ENCODE measurements at regions not wholly inside any gene's neighbourhood (a gene's known extent, or its start where the extent isn't known, plus 50 kb on each side); places are given as distances from the start of the nearest gene placed in this dataset.

- Mint-ChIP-seq H3K27me3 (peaks cover 28% of the 10 kb centered on the region), H3K9me3 (peaks cover 5% of the 10 kb centered on the region), H3K27ac (no peak overlapping the region), H3K4me3 (no peak overlapping the region), H3K36me3 (no peaks in the 10 kb centered on the region), H3K4me1 (no peaks in the 10 kb centered on the region)
- DNase-seq (ENCODE audit: low spot score in 2 of 2) = no peak
- no peak for ATAC-seq (ENCODE audit: low read depth)
Measured at GRCh38 chr5:73254642-73255041, 81.6 kb downstream of the TMEM174 start.

DNA sequence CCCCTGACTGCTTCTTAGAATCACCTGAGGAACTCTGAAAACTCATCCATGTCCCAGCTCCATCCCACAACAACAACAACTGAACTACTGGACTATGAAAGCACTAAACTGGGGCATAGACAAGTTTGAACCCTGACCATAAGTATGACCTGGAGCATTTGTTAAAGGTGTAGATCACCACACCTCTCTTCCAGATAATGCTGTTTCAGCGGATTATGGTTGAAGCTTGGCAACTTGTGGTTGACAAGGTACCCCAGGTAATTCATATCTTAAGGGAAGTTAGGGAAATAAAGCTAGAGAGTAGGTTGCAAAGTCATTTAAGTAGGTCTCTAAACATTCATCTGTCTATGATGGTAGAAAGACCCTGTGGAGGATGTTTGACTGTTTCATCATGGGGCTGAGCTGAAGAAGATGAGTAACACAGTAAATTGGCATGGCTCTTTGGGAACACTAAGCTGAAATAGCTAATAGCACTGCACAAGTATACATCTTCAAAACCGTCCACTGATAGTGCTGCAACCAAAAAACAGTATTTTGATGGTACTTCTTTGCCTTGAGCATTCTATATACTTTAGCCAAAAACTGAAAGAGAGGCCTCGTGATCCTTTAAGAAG lies 80.2 kb downstream of the TMEM174 start:
- ATAC-seq (ENCODE audit: low read depth) (no peak), DNase-seq (ENCODE audit: low spot score in 2 of 2) (no peak)
- Mint-ChIP-seq H3K27ac (no peak overlapping the region), H3K27me3 (peaks cover 22% of the 10 kb centered on the region), H3K36me3 (no peaks in the 10 kb centered on the region), H3K4me3 (no peak overlapping the region), H3K4me1 (no peaks in the 10 kb centered on the region), H3K9me3 (peaks cover 5% of the 10 kb centered on the region)

GRCh38 chr5:73250645-73251044 lies 77.7 kb downstream of the TMEM174 start:
- H3K27me3 Mint-ChIP-seq = peaks cover 22% of the 10 kb centered on the region
- no peak overlapping the region for H3K27ac Mint-ChIP-seq

GRCh38 chr5:73242735-73243134 lies 69.7 kb downstream of the TMEM174 start:
- no peaks in the 10 kb centered on the region for H3K27me3 Mint-ChIP-seq
- no peak overlapping the region for H3K27ac Mint-ChIP-seq
- H3K36me3 Mint-ChIP-seq = no peaks in the 10 kb centered on the region
- H3K4me3 Mint-ChIP-seq = no peak overlapping the region
- no peaks in the 10 kb centered on the region for H3K9me3 Mint-ChIP-seq
- ATAC-seq (ENCODE audit: low read depth) (no peak), DNase-seq (ENCODE audit: low spot score in 2 of 2) (no peak)
- no peaks in the 10 kb centered on the region for H3K4me1 Mint-ChIP-seq

More at GRCh38 chr5:73250645-73251044, 77.7 kb downstream of the TMEM174 start:
- H3K9me3 Mint-ChIP-seq = peaks cover 3% of the 10 kb centered on the region
- no peaks in the 10 kb centered on the region for H3K4me1 Mint-ChIP-seq
- DNase-seq (ENCODE audit: low spot score in 2 of 2) (no peak), ATAC-seq (ENCODE audit: low read depth) (no peak)
- no peak overlapping the region for H3K4me3 Mint-ChIP-seq
- no peaks in the 10 kb centered on the region for H3K36me3 Mint-ChIP-seq

GRCh38 chr5:73238873-73239272 lies 65.9 kb downstream of the TMEM174 start:
- Mint-ChIP-seq H3K4me3 (no peak overlapping the region), H3K27ac (no peak overlapping the region), H3K27me3 (peaks cover 10% of the 10 kb centered on the region), H3K4me1 (no peaks in the 10 kb centered on the region), H3K36me3 (no peaks in the 10 kb centered on the region), H3K9me3 (no peaks in the 10 kb centered on the region)
- no peak for ATAC-seq (ENCODE audit: low read depth)
- DNase-seq (ENCODE audit: low spot score in 2 of 2) = no peak

GRCh38 chr5:73236541-73237128 lies 63.6 kb downstream of the TMEM174 start:
- H3K27me3 Mint-ChIP-seq = peaks cover 19% of the 10 kb centered on the region
- peaks cover 8% of the 10 kb centered on the region for H3K4me1 Mint-ChIP-seq
- DNase-seq (ENCODE audit: low spot score in 2 of 2) (no peak), ATAC-seq (ENCODE audit: low read depth) (no peak)
- H3K9me3 Mint-ChIP-seq = no peaks in the 10 kb centered on the region
- no peaks in the 10 kb centered on the region for H3K36me3 Mint-ChIP-seq
- H3K4me3 Mint-ChIP-seq = no peak overlapping the region
- H3K27ac Mint-ChIP-seq = no peak overlapping the region

- Mint-ChIP-seq H3K27ac (no peak overlapping the region), H3K9me3 (no peaks in the 10 kb centered on the region), H3K36me3 (no peaks in the 10 kb centered on the region), H3K27me3 (peaks cover 25% of the 10 kb centered on the region), H3K4me1 (peaks cover 10% of the 10 kb centered on the region), H3K4me3 (no peak overlapping the region)
- DNase-seq (ENCODE audit: low spot score in 2 of 2) = no peak
- ATAC-seq (ENCODE audit: low read depth) = no peak
Measured at GRCh38 chr5:73234204-73234555, 61.2 kb downstream of the TMEM174 start.

- no peaks in the 10 kb centered on the region for H3K9me3 Mint-ChIP-seq
- H3K27me3 Mint-ChIP-seq = peaks cover 25% of the 10 kb centered on the region
- DNase-seq (ENCODE audit: low spot score in 2 of 2) = no peak
- no peaks in the 10 kb centered on the region for H3K36me3 Mint-ChIP-seq
- H3K27ac Mint-ChIP-seq = no peak overlapping the region
- no peak for ATAC-seq (ENCODE audit: low read depth)
- H3K4me3 Mint-ChIP-seq = peak overlapping the region; percentile 70
- H3K4me1 Mint-ChIP-seq = peaks cover 10% of the 10 kb centered on the region
Measured at GRCh38 chr5:73233461-73234203, 60.6 kb downstream of the TMEM174 start.

DNA sequence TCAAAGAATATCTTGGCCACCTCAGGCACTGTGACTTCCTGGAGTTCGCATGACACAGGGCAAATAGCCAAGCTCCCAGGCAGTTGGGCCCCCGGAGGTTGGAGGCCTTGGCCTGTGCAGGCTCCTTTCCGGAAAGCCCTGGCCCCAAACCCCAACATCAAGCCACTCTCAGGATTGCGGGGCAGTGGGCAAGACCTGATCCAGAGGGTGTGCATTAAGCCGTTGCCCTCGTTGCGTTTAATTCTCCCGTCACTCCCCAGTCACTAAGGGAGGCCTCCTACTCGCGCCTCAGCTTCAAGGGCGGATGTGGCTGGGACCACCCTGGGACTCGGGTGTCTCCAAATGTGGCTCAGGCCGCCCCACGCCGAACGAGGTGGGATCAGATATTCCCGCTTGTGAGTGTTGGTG lies 60.1 kb downstream of the TMEM174 start:
- no peak for DNase-seq (ENCODE audit: low spot score in 2 of 2)
- peaks cover 10% of the 10 kb centered on the region for H3K4me1 Mint-ChIP-seq
- H3K36me3 Mint-ChIP-seq = no peaks in the 10 kb centered on the region
- no peak overlapping the region for H3K27ac Mint-ChIP-seq
- ATAC-seq (ENCODE audit: low read depth) = no peak
- H3K9me3 Mint-ChIP-seq = no peaks in the 10 kb centered on the region
- H3K4me3 Mint-ChIP-seq = peak overlapping the region; percentile 47
- peaks cover 25% of the 10 kb centered on the region for H3K27me3 Mint-ChIP-seq

GRCh38 chr5:73232266-73233041 lies 59.5 kb downstream of the TMEM174 start:
- Mint-ChIP-seq H3K4me3 (peak overlapping the region; percentile 47), H3K4me1 (peaks cover 10% of the 10 kb centered on the region), H3K27ac (no peak overlapping the region), H3K9me3 (no peaks in the 10 kb centered on the region), H3K36me3 (no peaks in the 10 kb centered on the region), H3K27me3 (peaks cover 25% of the 10 kb centered on the region)
- ATAC-seq (ENCODE audit: low read depth) = no peak
- no peak for DNase-seq (ENCODE audit: low spot score in 2 of 2)

DNA sequence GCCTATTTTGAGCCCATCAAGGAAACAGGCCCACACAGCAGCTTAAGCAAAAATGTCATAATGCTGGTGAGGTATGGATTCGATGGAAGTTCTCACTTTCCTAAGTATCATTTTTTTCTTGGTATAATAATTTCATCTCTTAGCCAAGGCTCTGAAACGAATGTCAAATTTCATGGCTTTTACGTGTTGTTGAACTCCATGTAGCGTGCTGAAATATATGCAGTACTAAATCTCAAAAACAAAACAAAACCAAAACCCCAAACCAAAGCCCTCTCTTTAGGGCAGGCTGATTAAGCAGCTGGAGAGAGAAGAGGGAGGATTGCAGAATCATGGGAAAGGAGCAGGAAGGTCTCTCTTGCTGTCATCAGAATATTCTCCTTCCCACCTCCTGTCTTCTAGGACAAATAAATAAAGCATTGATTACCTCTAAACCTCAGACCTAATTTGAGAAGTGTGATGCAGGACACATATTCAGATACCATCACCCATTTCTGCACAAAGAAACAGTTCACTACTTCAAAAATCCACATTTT lies 58.3 kb downstream of the TMEM174 start:
- Mint-ChIP-seq H3K27me3 (peaks cover 24% of the 10 kb centered on the region), H3K9me3 (no peaks in the 10 kb centered on the region), H3K27ac (no peak overlapping the region), H3K4me1 (peaks cover 10% of the 10 kb centered on the region), H3K36me3 (no peaks in the 10 kb centered on the region), H3K4me3 (no peak overlapping the region)
- ATAC-seq (ENCODE audit: low read depth) = no peak
- no peak for DNase-seq (ENCODE audit: low spot score in 2 of 2)

DNA sequence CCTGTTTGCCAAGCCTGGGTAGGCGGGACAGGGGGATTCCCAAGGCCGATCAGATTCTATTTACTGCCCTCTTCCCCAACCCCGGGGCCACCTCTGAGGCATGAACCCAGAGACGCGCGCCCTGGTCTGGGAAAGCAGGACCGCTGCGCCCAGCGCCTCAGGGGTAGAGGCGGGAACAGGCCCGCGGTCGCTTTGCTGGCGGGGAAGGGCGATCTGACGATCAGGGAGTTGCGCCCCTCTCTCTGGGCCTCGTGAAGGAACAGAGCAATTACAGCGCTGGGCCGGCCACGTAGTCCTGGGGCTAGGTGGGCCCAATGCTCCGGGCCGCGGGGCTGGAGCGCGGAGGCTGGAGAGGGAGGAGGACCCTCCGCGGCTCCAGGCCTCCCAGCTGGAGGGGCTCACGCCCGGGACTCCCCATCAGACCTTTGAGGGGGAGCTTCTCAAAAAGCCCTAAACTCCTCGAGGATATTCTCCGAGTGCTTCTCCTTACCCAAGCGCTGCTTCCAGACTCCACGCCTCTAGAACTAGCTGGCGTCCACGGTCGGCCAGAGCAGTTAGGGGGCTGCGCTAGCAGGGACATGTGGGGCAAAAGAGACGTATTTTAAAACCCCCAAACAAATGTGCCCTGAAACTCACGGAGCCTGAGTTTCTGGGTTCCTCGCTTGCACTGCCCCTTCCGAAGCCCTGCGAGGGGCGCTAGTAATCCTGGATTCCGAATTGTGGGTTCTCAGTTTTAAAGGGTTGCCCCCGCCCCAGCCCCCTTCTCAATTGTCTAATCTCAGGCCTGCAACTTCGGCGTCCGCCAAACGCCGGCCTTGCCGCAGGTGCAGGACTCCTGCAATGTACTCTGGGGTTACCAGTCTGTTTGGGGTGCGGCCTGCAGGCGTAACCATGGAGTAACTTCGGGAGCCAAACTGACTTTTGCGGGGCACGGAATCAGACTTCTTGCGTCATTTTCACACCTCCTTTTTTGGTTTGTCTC lies 57.6 kb downstream of the TMEM174 start:
- H3K27me3 Mint-ChIP-seq = peaks cover 24% of the 10 kb centered on the region
- no peaks in the 10 kb centered on the region for H3K36me3 Mint-ChIP-seq
- no peak overlapping the region for H3K4me3 Mint-ChIP-seq
- H3K4me1 Mint-ChIP-seq = peaks cover 10% of the 10 kb centered on the region
- ATAC-seq (ENCODE audit: low read depth) (no peak), DNase-seq (ENCODE audit: low spot score in 2 of 2) (no peak)
- H3K27ac Mint-ChIP-seq = no peak overlapping the region
- no peaks in the 10 kb centered on the region for H3K9me3 Mint-ChIP-seq

DNA sequence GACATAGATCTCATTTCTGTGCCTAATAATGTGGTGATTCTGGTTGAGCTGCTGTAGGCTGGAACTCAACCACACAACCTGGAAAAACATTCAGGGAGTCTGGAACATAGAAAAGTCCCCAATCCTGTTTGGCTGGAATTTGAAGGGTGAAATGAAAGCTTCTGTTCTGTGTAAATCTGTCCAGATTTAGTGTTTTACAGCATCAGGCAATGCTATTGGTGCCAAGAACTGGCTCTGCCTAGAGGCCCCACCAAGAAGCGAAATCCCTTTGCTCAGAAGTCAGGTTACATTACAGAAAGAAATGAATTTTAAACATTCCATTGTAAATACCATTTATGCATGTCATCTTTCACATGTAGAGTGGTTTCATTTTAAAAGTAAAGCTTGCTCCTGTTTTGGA lies 56.3 kb downstream of the TMEM174 start:
- ATAC-seq (ENCODE audit: low read depth) (no peak), DNase-seq (ENCODE audit: low spot score in 2 of 2) (no peak)
- peaks cover 10% of the 10 kb centered on the region for H3K4me1 Mint-ChIP-seq
- H3K4me3 Mint-ChIP-seq = no peak overlapping the region
- no peaks in the 10 kb centered on the region for H3K9me3 Mint-ChIP-seq
- H3K27me3 Mint-ChIP-seq = peaks cover 24% of the 10 kb centered on the region
- no peaks in the 10 kb centered on the region for H3K36me3 Mint-ChIP-seq
- H3K27ac Mint-ChIP-seq = no peak overlapping the region

Measured in memory B cell (primary cell).